H1 (cell line): ENCODE measurements at regions not wholly inside any gene's neighbourhood (a gene's known extent, or its start where the extent isn't known, plus 50 kb on each side); places are given as distances from the start of the nearest gene placed in this dataset.

Experiments used
- BRCA1 ChIP-seq: IDR thresholded peaks from 2 replicates; pipeline ENCODE4 v1.6.1; 2012; ENCODE audit warnings: low read depth, low read length, improper control_type of control experiment
- CTCF ChIP-seq, 3 experiments: IDR thresholded peaks; 1 replicate in 2 of 3; 2 replicates in 1 of 3; pipeline versions ENCODE4 v1.5.1 to v1.6.1; 2011; ENCODE audit warnings: low read length in 3 of 3, mild to moderate bottlenecking in 3 of 3, inconsistent platforms in 2 of 3, low read depth in 1 of 3, moderate library complexity in 1 of 3; ENCODE audit not compliant: insufficient read depth in 1 of 3; ENCODE audit errors: control extremely low read depth in 1 of 3
- JUN ChIP-seq: IDR thresholded peaks from 2 replicates; pipeline ENCODE4 v1.6.1; 2011; ENCODE audit warnings: low read depth, mild to moderate bottlenecking, improper control_type of control experiment, low read length
- JUND ChIP-seq: IDR thresholded peaks from 2 replicates; pipeline ENCODE4 v1.6.1; 2011; ENCODE audit warnings: mild to moderate bottlenecking, improper control_type of control experiment, low read length
- MAX ChIP-seq: IDR thresholded peaks from 2 replicates; pipeline ENCODE4 v1.6.1; 2012; ENCODE audit warnings: inconsistent platforms
- POLR2AphosphoS5 ChIP-seq: IDR thresholded peaks from 2 replicates; pipeline ENCODE4 v1.6.1; 2011; ENCODE audit warnings: low read depth, low read length
- RAD21 ChIP-seq, 2 experiments: IDR thresholded peaks in 1 of 2; conservative IDR thresholded peaks in 1 of 2; 2 replicates each; pipeline ENCODE4 v1.6.1; 2011; ENCODE audit warnings: low read depth in 2 of 2, low read length in 2 of 2, improper control_type of control experiment in 1 of 2, inconsistent platforms in 1 of 2, mild to moderate bottlenecking in 1 of 2, moderate library complexity in 1 of 2
- TCF12 ChIP-seq: IDR thresholded peaks from 2 replicates; pipeline ENCODE4 v1.6.1; 2011; ENCODE audit warnings: low read depth, mild to moderate bottlenecking, low read length
- TF ChIP-seq, protein P1 (sequence below): IDR thresholded peaks from 2 replicates; pipeline ENCODE4 v1.6.1; 2011; ENCODE audit warnings: low read depth, mild to moderate bottlenecking, low read length; ENCODE audit not compliant: insufficient read depth

DNA sequence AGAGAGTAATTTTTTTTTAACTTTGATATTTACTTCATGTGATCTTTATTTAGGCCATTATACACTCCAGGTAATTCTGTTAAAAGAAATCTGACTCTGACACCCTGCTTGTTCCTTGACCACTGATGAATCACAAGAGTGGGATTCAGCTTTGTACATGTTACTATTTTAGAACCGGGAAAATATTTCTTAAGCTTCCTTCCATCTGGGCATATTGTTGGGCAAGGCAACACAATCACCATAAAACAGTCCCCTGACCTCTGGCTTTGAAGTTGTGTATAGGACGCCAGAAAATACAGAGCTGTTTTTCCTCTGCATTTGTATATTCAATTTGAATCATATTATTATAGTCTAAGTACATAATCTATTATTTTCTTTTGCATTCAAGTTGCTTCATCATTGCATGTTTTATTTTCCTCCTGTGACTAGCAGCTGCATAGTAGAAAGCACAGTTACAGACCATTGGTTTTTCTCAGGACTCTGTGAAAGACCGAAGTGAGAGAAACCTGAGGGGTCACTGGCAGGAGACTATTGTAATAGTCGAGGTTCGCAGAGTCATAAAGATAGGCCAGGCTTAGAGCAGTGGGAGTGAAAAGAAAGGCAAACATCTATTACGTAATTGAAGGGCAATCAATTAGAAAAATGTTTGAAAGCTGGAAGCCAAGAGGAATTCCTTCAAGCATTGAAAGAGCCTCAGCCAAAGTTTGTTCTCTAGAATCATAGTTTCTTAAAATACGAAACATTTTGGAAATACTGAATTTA, 51.8 kb upstream of the SLC36A4 start:
- TF ChIP-seq, protein P1, sequence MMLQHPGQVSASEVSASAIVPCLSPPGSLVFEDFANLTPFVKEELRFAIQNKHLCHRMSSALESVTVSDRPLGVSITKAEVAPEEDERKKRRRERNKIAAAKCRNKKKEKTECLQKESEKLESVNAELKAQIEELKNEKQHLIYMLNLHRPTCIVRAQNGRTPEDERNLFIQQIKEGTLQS, result no peak
- TF ChIP-seq JUND (no peak), CTCF (IDR thresholded peaks at IDR 0.05; ENCODE audit: control extremely low read depth in 1 of 3, insufficient read depth in 1 of 3, low read depth in 1 of 3, low read length in 3 of 3) (no peak), RAD21 (IDR thresholded peaks at IDR 0.05 in 1 of 2, conservative IDR thresholded peaks at IDR 0.05 in 1 of 2; ENCODE audit: low read depth in 2 of 2, low read length in 2 of 2) (no peak), MAX (no peak), POLR2AphosphoS5 (no peak), JUN (no peak), TCF12 (no peak), BRCA1 (no peak)
